Loucy (cell line): ENCODE measurements at regions not wholly inside any gene's neighbourhood (a gene's known extent, or its start where the extent isn't known, plus 50 kb on each side); places are given as distances from the start of the nearest gene placed in this dataset.

ENCODE experiments used
- CTCF ChIP-seq: fragments of 200-600 bp; sonication (generic); conservative IDR thresholded peaks from 2 replicates; pipeline ENCODE4 v1.5.1; 2014; ENCODE audit warnings: mild to moderate bottlenecking, antibody characterized with exemption, low read length
- EZH2phosphoT487 ChIP-seq: fragments of 200-600 bp; IDR thresholded peaks from 2 replicates; pipeline ENCODE4 v1.6.1; 2018; ENCODE audit warnings: antibody characterized with exemption, mild to moderate bottlenecking, moderate library complexity, borderline replicate concordance

- no peak for TF ChIP-seq EZH2phosphoT487
- no peak for TF ChIP-seq CTCF
These were observed 394.6 kb upstream of the WWC1 start for GRCh38 chr5:167896814-167897213.
